Liver (tissue), 8 donors: ENCODE measurements at regions not wholly inside any gene's neighbourhood (a gene's known extent, or its start where the extent isn't known, plus 50 kb on each side); places are given as distances from the start of the nearest gene placed in this dataset.

Source experiments
- DNase-seq: peaks from one replicate; pipeline ENCODE4 v3.0.0-alpha.2; 2017; ENCODE audit warnings: low spot score
- H3K27ac ChIP-seq, 2 donors: one replicate each; pipeline ENCODE4 v1.7.0; 2013; ENCODE audit warnings: inconsistent platforms in 2 of 2, low read length in 2 of 2, control low read depth in 1 of 2, low read depth in 1 of 2, mild to moderate bottlenecking in 1 of 2
- H3K27me3 ChIP-seq, 4 donors: one replicate each; pipeline versions ENCODE4 v1.6.1 to v1.7.0; 2013; ENCODE audit warnings: low read length in 3 of 4, inconsistent platforms in 1 of 4, mild to moderate bottlenecking in 1 of 4, moderate library complexity in 1 of 4; ENCODE audit not compliant: control insufficient read depth in 4 of 4, insufficient read depth in 4 of 4
- H3K36me3 ChIP-seq, 4 donors: one replicate each; pipeline versions ENCODE4 v1.6.1 to v1.7.0; 2013; ENCODE audit warnings: low read length in 3 of 4, mild to moderate bottlenecking in 3 of 4, low read depth in 1 of 4, moderate library complexity in 1 of 4; ENCODE audit not compliant: control insufficient read depth in 4 of 4, insufficient read depth in 3 of 4
- H3K4me1 ChIP-seq, 4 donors: one replicate each; pipeline versions ENCODE4 v1.6.1 to v1.7.0; 2013; ENCODE audit warnings: low read length in 3 of 4, mild to moderate bottlenecking in 3 of 4, moderate library complexity in 1 of 4; ENCODE audit not compliant: control insufficient read depth in 4 of 4, insufficient read depth in 4 of 4
- H3K4me3 ChIP-seq, 3 donors: one replicate each; pipeline versions ENCODE4 v1.6.1 to v1.7.0; 2013; ENCODE audit warnings: low read length in 3 of 3, control low read depth in 1 of 3, low read depth in 1 of 3, mild to moderate bottlenecking in 1 of 3
- H3K9ac ChIP-seq, 2 donors: one replicate each; pipeline ENCODE4 v1.7.0; 2013; ENCODE audit warnings: low read length in 2 of 2, mild to moderate bottlenecking in 2 of 2, moderate library complexity in 2 of 2, control low read depth in 1 of 2, low read depth in 1 of 2
- H3K9me3 ChIP-seq, 4 donors: one replicate each; pipeline versions ENCODE4 v1.6.1 to v1.7.0; 2013; ENCODE audit warnings: low read length in 3 of 4; ENCODE audit not compliant: control insufficient read depth in 4 of 4
- CTCF ChIP-seq: fragments of 150-350 bp; IDR thresholded peaks from 2 replicates; pipeline ENCODE4 v1.5.1; 2017; ENCODE audit warnings: improper control_type of control experiment, low read depth, low read length; ENCODE audit not compliant: missing input control
- EGR1 ChIP-seq, 2 donors: IDR thresholded peaks; 2 replicates each; pipeline ENCODE4 v1.6.1; 2016 to 2018; ENCODE audit warnings: antibody characterized with exemption in 2 of 2, low read depth in 2 of 2
- FOXA1 ChIP-seq: IDR thresholded peaks from 2 replicates; pipeline ENCODE4 v1.6.1; 2016; ENCODE audit warnings: antibody characterized with exemption
- FOXA2 ChIP-seq: IDR thresholded peaks from 2 replicates; pipeline ENCODE4 v1.6.1; 2016; ENCODE audit warnings: antibody characterized with exemption
- GABPA ChIP-seq, 2 donors: IDR thresholded peaks in 1 of 2; conservative IDR thresholded peaks in 1 of 2; 2 replicates each; pipeline ENCODE4 v1.6.1; 2016; ENCODE audit warnings: antibody characterized with exemption in 2 of 2, mild to moderate bottlenecking in 1 of 2, moderate library complexity in 1 of 2
- JUND ChIP-seq, 2 donors: IDR thresholded peaks; 2 replicates each; pipeline ENCODE4 v1.6.1; 2016; ENCODE audit warnings: antibody characterized with exemption in 2 of 2
- MAX ChIP-seq: IDR thresholded peaks from 2 replicates; pipeline ENCODE4 v1.6.1; 2016; ENCODE audit warnings: antibody characterized with exemption
- NR2F2 ChIP-seq: IDR thresholded peaks from 2 replicates; pipeline ENCODE4 v1.6.1; 2016; ENCODE audit warnings: antibody characterized with exemption
- SP1 ChIP-seq: IDR thresholded peaks from 2 replicates; pipeline ENCODE4 v1.6.1; 2018; ENCODE audit warnings: antibody characterized with exemption, mild to moderate bottlenecking
- TAF1 ChIP-seq: conservative IDR thresholded peaks from 2 replicates; pipeline ENCODE4 v1.6.1; 2016; ENCODE audit warnings: antibody characterized with exemption, mild to moderate bottlenecking
- YY1 ChIP-seq: IDR thresholded peaks from 2 replicates; pipeline ENCODE4 v1.6.1; 2016; ENCODE audit warnings: antibody characterized with exemption, mild to moderate bottlenecking
- ZBTB33 ChIP-seq: IDR thresholded peaks from 2 replicates; pipeline ENCODE4 v1.6.1; 2016; ENCODE audit warnings: antibody characterized with exemption
- WGBS: extraction: QIAGEN DNeasy Blood & Tissue Kit; methylation state at CpG from one replicate; pipeline ENCODE4 v1.1.7; 2013; 5-methylcytosine and 5-hydroxymethylcytosine counted together
- donor health status: healthy.
- donor health status: healthy.
- donor health status: healthy.
- donor health status: healthy.
- donor health status: healthy.

- Histone ChIP-seq H3K36me3 (no peaks in the 10 kb centered on the region), H3K27ac (no peak overlapping the region), H3K4me3 (no peak overlapping the region), H3K27me3 (no peaks in the 10 kb centered on the region), H3K9ac (no peak overlapping the region), H3K4me1 (no peaks in the 10 kb centered on the region), H3K9me3 (no peaks in the 10 kb centered on the region)
- WGBS = 82% methylated on average over 6 of the region's 6 CpGs
- TF ChIP-seq ZBTB33 = no peak
- no peak for DNase-seq
These were observed 153.1 kb downstream of the ZNF365 start for GRCh38 chr10:62527019-62527827.

GRCh38 chr10:62528441-62528840, 154.3 kb downstream of the ZNF365 start:
- Histone ChIP-seq H3K27ac (no peak overlapping the region), H3K27me3 (no peaks in the 10 kb centered on the region), H3K9ac (no peak overlapping the region), H3K36me3 (no peaks in the 10 kb centered on the region), H3K4me3 (no peak overlapping the region), H3K4me1 (no peaks in the 10 kb centered on the region), H3K9me3 (no peaks in the 10 kb centered on the region)
- TF ChIP-seq YY1 = no peak
- TF ChIP-seq FOXA2 = no peak
- no peak for TF ChIP-seq FOXA1
- no peak for TF ChIP-seq EGR1 (IDR thresholded peaks at IDR 0.05; ENCODE audit: low read depth in 2 of 2)
- TF ChIP-seq SP1 = no peak
- TF ChIP-seq ZBTB33 = no peak
- no peak for TF ChIP-seq TAF1
- TF ChIP-seq JUND (IDR thresholded peaks at IDR 0.05) = no peak
- TF ChIP-seq NR2F2 = no peak
- TF ChIP-seq CTCF = no peak
- TF ChIP-seq GABPA (IDR thresholded peaks at IDR 0.05 in 1 of 2, conservative IDR thresholded peaks at IDR 0.05 in 1 of 2) = no peak
- TF ChIP-seq MAX = no peak
- 37% methylated on average over 1 of the region's 1 CpG for WGBS
- no peak for DNase-seq
